HG03521 (cell line): ENCODE measurements at regions not wholly inside any gene's neighbourhood (a gene's known extent, or its start where the extent isn't known, plus 50 kb on each side); places are given as distances from the start of the nearest gene placed in this dataset.

Experiments
- ATAC-seq: cut with Tn5 transposase; IDR thresholded peaks from one replicate; pipeline ENCODE4 v1.9.1; 2021; ENCODE audit warnings: mild to moderate bottlenecking, moderate library complexity; ENCODE audit not compliant: unreplicated experiment

- ATAC-seq, result no peak
Observed at GRCh38 chr14:34025325-34026017, 74.6 kb upstream of the EGLN3 start.

DNA sequence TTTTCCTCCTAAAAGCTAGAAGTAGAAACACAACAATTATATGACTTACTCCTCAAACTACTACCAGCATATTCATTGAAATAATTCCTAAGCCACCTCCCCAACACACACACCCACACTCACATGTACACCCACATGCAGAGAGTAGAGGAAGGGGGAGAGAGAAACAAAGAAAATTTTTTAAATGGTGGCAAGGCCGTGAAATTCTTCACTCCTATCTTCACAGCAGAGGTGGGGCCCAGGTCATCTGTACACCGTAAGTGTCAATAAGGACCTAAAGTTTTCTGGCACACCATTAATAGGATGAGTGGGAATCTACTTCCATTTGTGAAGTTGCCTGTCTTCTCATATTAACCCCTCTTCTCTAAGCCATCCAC lies 73.9 kb upstream of the EGLN3 start:
- no peak for ATAC-seq

- ATAC-seq, result no peak
Observed at GRCh38 chr14:34023824-34024767, 73.2 kb upstream of the EGLN3 start.

DNA sequence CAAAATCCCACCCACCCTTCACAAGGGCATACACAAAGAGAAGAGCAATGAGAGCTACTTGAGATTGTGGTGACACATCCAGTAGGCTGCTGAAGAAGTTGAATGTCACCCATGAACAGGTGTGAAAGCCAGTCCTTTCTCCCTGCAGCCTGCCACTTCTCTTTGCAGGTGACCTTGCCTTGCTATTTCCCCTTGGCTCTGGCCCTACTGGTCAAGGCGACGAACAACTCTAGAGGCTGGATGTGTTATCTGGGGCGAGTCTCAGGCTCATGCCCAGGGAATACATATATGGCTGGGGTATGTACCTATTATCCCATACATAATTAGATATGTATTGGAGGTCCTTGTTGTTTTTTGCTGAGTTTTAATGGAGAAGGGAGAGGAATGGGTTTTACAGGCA lies 70.2 kb upstream of the EGLN3 start:
- no peak for ATAC-seq

- no peak for ATAC-seq
Observed at GRCh38 chr14:34020014-34020413, 69.1 kb upstream of the EGLN3 start.

GRCh38 chr14:34018564-34019244 lies 67.8 kb upstream of the EGLN3 start:
- peak; percentile 57 for ATAC-seq

DNA sequence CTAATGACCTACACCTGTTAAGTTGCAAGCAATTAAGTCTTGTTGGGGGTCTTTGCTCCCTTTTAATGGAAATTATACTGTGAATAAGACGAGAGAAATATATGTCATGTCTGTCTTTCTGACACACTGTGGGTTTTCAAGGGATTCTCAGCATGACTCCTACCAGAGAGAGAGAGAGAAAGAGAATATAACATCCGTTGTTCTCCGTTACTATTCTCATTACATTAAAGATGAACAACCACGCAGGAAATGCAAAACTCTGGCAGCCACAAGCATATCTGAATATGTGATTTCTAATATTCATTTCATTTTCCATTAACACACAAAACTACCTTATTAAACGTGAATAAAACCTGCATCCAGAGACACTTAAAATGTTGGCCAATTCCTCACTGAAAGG lies 67.3 kb upstream of the EGLN3 start:
- ATAC-seq, result no peak

GRCh38 chr14:34015383-34015782 lies 64.5 kb upstream of the EGLN3 start:
- no peak for ATAC-seq

GRCh38 chr14:34014936-34015335 lies 64.1 kb upstream of the EGLN3 start:
- no peak for ATAC-seq

DNA sequence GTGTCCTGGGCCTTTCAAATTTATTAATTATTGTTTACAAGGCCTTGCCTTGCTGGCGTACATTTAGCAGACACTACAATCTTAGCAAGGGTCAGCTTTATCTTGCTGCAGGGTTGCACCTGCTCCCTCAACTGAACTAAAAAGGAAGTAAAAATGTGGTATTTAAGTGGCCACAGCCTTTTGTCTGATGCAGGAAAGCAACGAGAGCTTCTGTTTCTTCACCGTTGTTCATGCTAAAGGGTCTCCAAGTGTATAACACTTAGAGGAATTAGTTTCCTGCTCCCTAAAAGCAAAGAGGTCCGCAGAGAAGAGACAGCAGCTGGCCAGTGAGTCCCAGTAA lies 62.8 kb upstream of the EGLN3 start:
- peak; percentile 53 for ATAC-seq

DNA sequence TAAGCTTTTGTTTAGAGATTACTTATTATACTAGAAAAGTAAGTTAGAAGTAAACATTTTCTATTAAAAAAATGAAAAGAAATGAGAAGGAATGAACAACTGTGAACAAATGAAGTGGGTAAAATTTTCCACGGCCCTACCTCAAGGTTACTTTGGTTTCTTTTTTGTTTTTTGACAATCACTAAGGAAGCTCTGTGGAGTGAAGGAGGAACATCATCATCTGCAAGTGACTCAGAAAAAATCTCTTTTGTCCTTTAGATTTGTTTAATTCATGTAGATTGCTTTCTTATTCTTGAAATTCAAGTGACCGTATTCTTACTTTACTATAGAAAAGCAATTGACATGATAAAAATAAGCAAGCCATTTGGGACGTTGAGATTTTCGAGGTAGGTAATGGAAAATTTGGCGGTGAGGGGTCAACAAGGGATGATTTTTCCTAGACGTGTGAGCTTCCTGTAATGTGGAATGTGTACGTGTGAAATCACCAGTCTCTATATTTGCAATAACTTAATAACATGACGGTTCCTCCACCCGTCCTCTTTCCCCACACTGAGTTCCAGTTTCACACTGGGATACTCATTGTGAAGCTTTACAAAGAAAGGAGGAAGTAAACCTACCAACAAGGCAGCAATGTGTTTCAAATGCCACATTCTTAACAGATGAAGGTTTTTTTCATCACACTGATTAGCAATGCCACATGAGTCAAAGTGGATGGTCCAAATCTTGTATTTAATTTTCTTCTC lies 62.3 kb upstream of the EGLN3 start:
- peak; percentile 82 for ATAC-seq

DNA sequence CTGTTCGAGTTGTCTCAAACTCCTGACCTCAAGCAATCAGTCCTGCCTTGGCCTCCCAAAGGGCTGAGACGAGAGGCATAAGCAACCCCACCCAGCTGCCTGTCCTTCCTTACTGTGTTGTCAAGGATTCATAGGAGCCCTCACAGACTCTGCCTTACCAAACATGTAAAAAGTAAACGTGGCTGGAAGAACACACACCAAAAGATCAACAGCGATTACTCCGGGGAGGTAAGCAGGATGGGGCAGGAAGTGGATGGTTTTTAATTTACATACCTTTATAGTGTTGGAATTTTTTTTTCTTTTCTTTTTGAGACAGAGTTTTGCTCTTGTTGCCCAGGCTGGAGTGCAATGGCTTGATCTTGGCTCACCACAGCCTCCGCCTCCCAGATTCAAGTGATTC lies 61.5 kb upstream of the EGLN3 start:
- no peak for ATAC-seq

- ATAC-seq, result no peak
Observed at GRCh38 chr14:34009956-34010355, 59.1 kb upstream of the EGLN3 start.

- ATAC-seq, result no peak
Observed at GRCh38 chr14:34007902-34008301, 57.0 kb upstream of the EGLN3 start.

- no peak for ATAC-seq
Observed at GRCh38 chr14:34005901-34006300, 55.0 kb upstream of the EGLN3 start.

GRCh38 chr14:34004881-34005280 lies 54.0 kb upstream of the EGLN3 start:
- ATAC-seq, result no peak

GRCh38 chr14:34003691-34004090 lies 52.8 kb upstream of the EGLN3 start:
- ATAC-seq, result no peak

DNA sequence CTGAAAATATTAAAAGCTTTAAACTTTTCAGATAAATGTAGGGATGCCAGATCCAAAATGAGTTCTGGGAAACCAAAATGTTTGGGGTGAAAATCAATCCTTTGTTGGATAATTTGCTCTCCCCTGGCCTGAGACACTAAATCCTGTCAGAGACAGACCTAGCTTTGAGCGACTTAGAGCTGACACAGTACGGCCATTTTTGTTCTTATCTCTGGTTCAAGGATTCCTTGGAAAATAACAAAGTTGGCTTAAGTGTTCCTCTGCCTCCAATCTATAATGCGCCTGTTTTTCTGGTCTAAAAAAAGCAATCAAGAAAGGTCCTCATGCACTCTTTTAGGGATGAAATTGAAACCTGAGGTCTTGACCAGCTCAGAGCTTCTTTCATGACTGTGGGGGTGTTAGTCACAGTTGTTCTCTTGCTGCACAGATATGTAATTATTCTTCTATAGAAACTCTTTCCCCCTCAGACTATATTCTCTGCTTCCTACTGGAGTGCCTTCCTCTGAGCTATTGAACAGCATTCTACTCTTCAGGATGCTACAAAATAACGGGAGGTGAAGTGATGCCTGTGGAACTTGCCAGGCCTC lies 52.3 kb upstream of the EGLN3 start:
- no peak for ATAC-seq
